Femur (tissue), 1 donor: ENCODE measurements at regions not wholly inside any gene's neighbourhood (a gene's known extent, or its start where the extent isn't known, plus 50 kb on each side); places are given as distances from the start of the nearest gene placed in this dataset.

ENCODE experiments used
- DNase-seq: peaks from one replicate; pipeline ENCODE4 v3.0.0-alpha.2; 2017

- no peak for DNase-seq
These were observed 57.2 kb upstream of the UBE2E1 start for GRCh38 chr3:23748398-23749110.

- no peak for DNase-seq
These were observed 56.1 kb upstream of the UBE2E1 start for GRCh38 chr3:23749609-23750008.

DNA sequence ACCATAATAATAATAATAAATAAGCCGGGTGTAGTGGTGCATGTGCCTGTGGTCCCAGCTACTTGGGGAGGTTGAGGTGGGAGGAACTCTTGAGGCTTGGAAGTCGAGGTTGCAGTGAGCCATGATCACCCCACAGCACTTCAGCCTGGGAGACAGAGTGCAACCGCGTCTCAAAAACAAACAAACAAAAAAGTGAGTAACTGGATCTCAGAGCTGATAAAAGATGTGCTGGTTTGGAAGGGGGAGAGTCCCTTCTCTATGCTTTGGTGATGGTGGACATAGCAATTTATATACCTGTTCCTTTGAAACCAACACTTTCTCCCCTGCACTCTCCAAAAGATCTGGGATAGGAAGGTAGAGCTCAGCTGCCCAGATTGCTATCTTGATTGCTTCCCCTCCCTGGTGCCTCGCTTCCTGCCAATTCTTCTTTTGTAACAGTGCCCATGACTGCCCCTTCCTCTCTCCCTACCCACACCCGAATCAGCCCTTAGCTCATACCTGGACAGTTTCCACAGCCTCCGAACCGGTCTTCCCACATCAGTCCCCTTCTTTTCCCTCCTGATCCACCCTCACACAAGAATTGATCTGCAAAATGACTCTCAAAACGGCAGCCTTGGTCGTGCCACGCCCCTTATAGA, 55.1 kb upstream of the UBE2E1 start:
- no peak for DNase-seq

GRCh38 chr3:23751212-23751723, 54.5 kb upstream of the UBE2E1 start:
- no peak for DNase-seq

GRCh38 chr3:23752126-23752525, 53.6 kb upstream of the UBE2E1 start:
- no peak for DNase-seq

DNA sequence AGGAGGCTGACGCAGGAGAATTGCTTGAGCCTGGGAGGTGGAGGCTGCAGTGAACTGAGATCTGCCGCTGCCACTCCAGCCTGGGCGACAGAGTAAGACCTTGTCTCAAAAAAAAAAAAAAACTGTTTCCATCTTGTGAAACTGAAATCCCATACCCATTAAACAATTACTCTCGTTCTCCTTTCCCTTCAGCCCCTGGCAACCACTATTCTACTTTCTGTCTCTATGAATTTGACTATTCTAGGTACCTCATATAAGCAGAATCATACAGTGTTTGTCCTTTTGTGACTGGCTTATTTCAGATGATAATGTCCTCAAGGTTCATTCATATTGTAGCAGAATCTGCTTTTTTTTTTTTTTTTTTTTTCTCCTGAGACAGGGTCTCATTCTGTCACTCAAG, 51.5 kb upstream of the UBE2E1 start:
- DNase-seq, result no peak
